ENCODE measurements at regions not wholly inside any gene's neighbourhood (a gene's known extent, or its start where the extent isn't known, plus 50 kb on each side); places are given as distances from the start of the nearest gene placed in this dataset.

GRCh38 chr1:22268327-22268726, 125.4 kb upstream of the WNT4 start:
- H3K79me2 ChIP-seq (ENCODE audit: insufficient read depth, low read length), result no peaks in the 10 kb centered on the region
- no peak overlapping the region for H3K9ac ChIP-seq (ENCODE audit: insufficient read depth, low read depth, low read length)
- H4K20me1 ChIP-seq (ENCODE audit: insufficient read depth, low read length), result no peaks in the 10 kb centered on the region
- FAIRE-seq (no peak), DNase-seq (ENCODE audit: low spot score) (no peak), ATAC-seq (no peak)
- H3K27ac ChIP-seq (ENCODE audit: extremely low read length, insufficient read depth, low read length), result no peak overlapping the region
- intact Hi-C loops (cut with micrococcal nuclease; ENCODE audit: unreplicated experiment) (no loop called here), in situ Hi-C loops (cut with HindIII; ENCODE audit: extremely low pct_ligation_motif_present, low pct_unique_long_range_greater_than_20kb) (no loop called here)
- no peaks in the 10 kb centered on the region for H3K9me3 ChIP-seq (ENCODE audit: low read length)
- no peak overlapping the region for H3K4me3 ChIP-seq (replicated peaks in 1 of 3; ENCODE audit: insufficient read depth in 1 of 3, low read depth in 2 of 3, low read length in 3 of 3)
- no TSS peak for BruUV-seq (replicated peaks)
- WGBS (ENCODE audit: low lambda C conversion rate), result 22% methylated on average over 5 of the region's 11 CpGs
- ChIA-PET CTCF (ENCODE audit: low intra/inter-chr PET ratio, low total read pairs) (no interaction called here), POLR2A (no interaction called here)
- H3K36me3 ChIP-seq (replicated peaks in 1 of 2; ENCODE audit: control insufficient read depth in 1 of 2, insufficient read depth in 2 of 2, low read length in 2 of 2), result no peaks in the 10 kb centered on the region
- TF ChIP-seq ZBTB21 (CRISPR knock-in tag; IDR thresholded peaks at IDR 0.05) (no peak), DPF2 (CRISPR knock-in tag; IDR thresholded peaks at IDR 0.05; ENCODE audit: borderline replicate concordance, low read depth) (no peak), AGO1 (IDR thresholded peaks at IDR 0.05; ENCODE audit: low read depth, low read length, poor library complexity, severe bottlenecking) (no peak), ARNT2 (CRISPR knock-in tag; IDR thresholded peaks at IDR 0.05; ENCODE audit: low read depth) (no peak), GATAD2A (CRISPR knock-in tag; IDR thresholded peaks at IDR 0.05) (no peak), ZNF614 (CRISPR knock-in tag; IDR thresholded peaks at IDR 0.05; ENCODE audit: borderline replicate concordance) (no peak)
- no peak overlapping the region for H3K4me2 ChIP-seq (ENCODE audit: low read depth, low read length)
- H2AFZ ChIP-seq (ENCODE audit: low read length), result no peak overlapping the region
- H3K27me3 ChIP-seq (ENCODE audit: control insufficient read depth in 1 of 2, insufficient read depth in 2 of 2, low read length in 2 of 2), result peaks cover 11 to 67% of the 10 kb centered on the region in 2 experiments; a peak in 4 of 5 replicates
- H3K4me1 ChIP-seq (ENCODE audit: insufficient read depth, low read length), result no peaks in the 10 kb centered on the region

- H3K9me3 ChIP-seq (ENCODE audit: low read length), result no peaks in the 10 kb centered on the region
- FAIRE-seq, result no peak
- H3K4me3 ChIP-seq (replicated peaks in 1 of 3; ENCODE audit: insufficient read depth in 1 of 3, low read depth in 2 of 3, low read length in 3 of 3), result no peak overlapping the region
- ChIA-PET POLR2A (no interaction called here), CTCF (ENCODE audit: low intra/inter-chr PET ratio, low total read pairs) (no interaction called here)
- peaks cover 4% of the 10 kb centered on the region; the same call in 1 of the 2 replicates for H4K20me1 ChIP-seq (ENCODE audit: insufficient read depth, low read length)
- in situ Hi-C loops (cut with HindIII; ENCODE audit: extremely low pct_ligation_motif_present, low pct_unique_long_range_greater_than_20kb), result no loop called here
- H3K36me3 ChIP-seq (replicated peaks in 1 of 2; ENCODE audit: control insufficient read depth in 1 of 2, insufficient read depth in 2 of 2, low read length in 2 of 2), result no peaks in the 10 kb centered on the region
- H3K4me1 ChIP-seq (ENCODE audit: insufficient read depth, low read length), result no peaks in the 10 kb centered on the region
- BruUV-seq (replicated peaks), result no TSS peak
- H3K27me3 ChIP-seq (ENCODE audit: control insufficient read depth in 1 of 2, insufficient read depth in 2 of 2, low read length in 2 of 2), result peaks cover 9 to 46% of the 10 kb centered on the region in 2 experiments; a peak in 4 of 5 replicates
- intact Hi-C loops (cut with micrococcal nuclease; ENCODE audit: unreplicated experiment), result loop anchor here (10.0 kb wide), 1 partner anchor 137 kb away; no protein-coding TSS in a partner anchor
- no peaks in the 10 kb centered on the region for H3K79me2 ChIP-seq (ENCODE audit: insufficient read depth, low read length)
- no peak overlapping the region for H3K27ac ChIP-seq (ENCODE audit: extremely low read length, insufficient read depth, low read length)
- no peak overlapping the region for H3K9ac ChIP-seq (ENCODE audit: insufficient read depth, low read depth, low read length)
- H2AFZ ChIP-seq (ENCODE audit: low read length), result no peak overlapping the region
- no peak overlapping the region for H3K4me2 ChIP-seq (ENCODE audit: low read depth, low read length)
- no peak for ATAC-seq
- TF ChIP-seq ZNF24 (IDR thresholded peaks at IDR 0.05), result peak; percentile 93
- TF ChIP-seq DRAP1 (CRISPR knock-in tag; IDR thresholded peaks at IDR 0.05), result no peak
- no peak for DNase-seq (ENCODE audit: low spot score)
- 23% methylated on average over 6 of the region's 8 CpGs for WGBS (ENCODE audit: low lambda C conversion rate)
Observed at GRCh38 chr1:22271847-22272801, 129.2 kb upstream of the WNT4 start.

All from HepG2 (cell line).